GM20431 (cell line): ENCODE measurements at regions not wholly inside any gene's neighbourhood (a gene's known extent, or its start where the extent isn't known, plus 50 kb on each side); places are given as distances from the start of the nearest gene placed in this dataset.
"Not testable (repeated sequence)": the region's sequence is repeated elsewhere in the genome, so short reads cannot be mapped to it uniquely, and the experiment has no call there.

ENCODE experiments used
- in situ Hi-C: fragments of 300-500 bp; cut with MseI, MboI; formaldehyde crosslinking; loops from one replicate; pipeline ENCODE4 v1.15.0; 2020; ENCODE audit warnings: low sequenced_read_pairs; ENCODE audit not compliant: unreplicated experiment

DNA sequence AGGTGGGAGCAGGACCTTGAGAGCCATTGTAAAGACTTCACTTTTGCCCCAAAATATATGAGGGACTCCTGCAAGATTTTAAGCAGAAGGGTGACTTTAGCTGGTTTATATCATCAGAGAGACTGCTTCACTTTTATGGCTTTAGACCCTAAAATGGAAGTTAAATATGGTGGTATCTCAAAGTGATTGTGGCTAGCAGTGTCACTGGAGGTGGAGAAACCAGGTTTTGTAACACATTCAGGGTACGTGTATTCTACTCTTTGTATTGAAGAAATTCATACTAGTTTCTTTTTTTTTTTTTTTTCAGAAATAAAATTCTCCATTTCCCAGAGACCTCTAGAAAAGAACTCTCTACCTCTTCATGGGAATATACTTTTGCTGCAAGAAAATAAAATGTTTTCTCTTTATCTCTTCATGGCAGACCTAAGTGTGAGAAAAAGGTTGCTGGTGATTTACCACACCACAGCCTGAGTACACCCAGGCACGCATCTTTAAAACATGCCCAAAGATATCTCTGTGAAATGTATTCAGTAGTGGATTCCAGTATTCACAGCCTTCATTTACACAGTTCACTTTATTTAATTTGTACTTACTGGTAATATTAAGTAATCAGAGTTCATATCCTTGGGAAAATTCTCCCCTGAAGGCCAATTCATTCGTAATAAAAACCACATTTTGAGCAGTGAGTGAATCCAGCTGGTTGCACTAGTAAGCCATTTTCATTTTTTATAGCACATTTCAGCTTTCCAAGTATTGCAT is 74.3 kb upstream of the GUCY1A1 start:
- in situ Hi-C loops = no loop called here

DNA sequence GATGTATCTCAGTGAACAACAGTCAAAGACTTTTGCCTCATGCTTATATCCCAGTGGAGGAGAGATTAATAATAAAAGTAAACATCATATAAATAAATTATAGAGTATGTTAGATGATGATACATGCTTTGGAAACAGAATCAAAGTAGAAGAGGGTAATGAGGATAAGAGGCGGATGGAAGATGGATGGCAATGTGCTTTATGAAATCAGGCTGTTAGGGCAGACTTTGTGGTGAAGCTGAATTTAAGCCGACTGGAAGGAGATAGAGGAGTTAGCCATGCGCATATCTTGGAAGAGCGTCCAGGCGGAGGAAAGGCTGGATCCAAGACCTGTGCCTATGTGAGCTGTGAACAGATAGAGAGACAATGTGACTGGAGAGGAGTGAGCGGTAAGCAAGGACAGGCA is 74.9 kb upstream of the GUCY1A1 start:
- in situ Hi-C loops = no loop called here

DNA sequence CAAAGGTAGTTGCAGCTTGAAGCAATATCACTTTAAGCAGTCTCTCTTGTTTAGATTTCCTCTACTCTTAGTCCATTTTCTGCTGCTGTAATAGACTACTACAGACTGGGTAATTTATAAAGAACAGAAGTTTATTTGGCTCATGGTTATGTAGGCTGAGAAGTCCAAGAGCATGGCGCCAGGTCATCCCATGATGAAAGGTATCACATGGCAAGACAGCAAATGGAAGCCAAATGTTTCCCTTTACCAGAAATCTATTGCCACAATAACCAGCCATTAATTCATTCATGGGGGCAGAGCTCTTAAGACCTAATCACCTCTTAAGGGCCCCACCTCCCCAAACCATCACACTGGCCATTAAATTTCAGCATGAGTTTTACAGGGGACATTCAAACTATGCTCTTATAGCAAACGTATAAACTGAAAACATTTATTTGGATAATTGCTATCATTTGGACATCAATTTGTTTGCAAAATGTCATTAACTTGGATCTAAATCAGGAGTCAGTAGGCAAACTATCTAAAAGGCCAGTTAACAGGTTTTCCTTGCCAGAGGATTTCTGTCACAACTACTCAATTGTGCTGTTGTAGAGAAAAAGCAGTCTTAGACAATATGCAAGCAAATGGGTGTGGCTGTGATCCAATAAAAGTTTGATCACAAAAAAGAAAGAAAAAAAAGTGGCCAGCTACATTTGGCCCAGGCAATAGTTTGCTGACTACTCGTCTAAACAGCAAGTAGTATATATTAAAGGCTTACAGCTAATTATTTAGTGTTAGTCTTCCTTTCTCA is 75.7 kb upstream of the GUCY1A1 start:
- in situ Hi-C loops = no loop called here

DNA sequence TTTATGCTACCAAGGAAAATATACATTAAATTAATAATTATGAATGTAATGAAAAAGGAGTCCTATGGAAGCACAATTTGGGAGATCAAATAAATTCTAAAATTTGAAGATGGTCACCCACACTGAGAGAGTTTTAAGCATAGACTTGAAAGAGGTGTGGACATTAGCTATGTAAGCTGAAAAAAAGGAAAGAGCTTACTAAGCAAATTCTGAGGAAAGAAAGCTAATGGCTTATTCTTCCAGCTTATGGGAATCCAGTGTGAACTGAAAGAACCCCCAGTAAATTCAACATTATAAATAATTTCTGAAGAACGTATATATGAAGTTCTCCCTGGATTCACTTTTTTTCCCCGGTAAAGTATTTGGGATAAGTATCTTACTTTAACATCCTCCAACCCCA is 78.2 kb upstream of the GUCY1A1 start:
- in situ Hi-C loops = no loop called here

DNA sequence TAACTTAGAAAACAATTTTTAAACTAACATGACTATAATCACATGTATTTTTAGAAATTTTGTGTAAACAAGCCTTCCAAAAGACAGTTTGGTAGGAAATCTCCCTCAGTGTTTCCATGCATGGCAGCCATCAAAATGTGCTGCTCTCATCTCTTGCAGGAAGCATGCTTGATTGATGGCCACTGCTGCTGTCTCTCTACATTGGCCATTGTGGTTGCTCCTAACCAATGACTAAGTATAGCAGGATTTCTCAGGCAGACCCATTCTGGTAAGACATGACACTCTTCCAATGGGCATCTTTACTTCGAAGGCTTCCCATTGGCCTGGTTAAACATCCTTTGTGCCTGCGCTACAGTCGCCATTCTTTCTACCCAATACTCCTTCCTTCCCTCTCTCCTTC is 78.9 kb upstream of the GUCY1A1 start:
- in situ Hi-C loops = no loop called here

DNA sequence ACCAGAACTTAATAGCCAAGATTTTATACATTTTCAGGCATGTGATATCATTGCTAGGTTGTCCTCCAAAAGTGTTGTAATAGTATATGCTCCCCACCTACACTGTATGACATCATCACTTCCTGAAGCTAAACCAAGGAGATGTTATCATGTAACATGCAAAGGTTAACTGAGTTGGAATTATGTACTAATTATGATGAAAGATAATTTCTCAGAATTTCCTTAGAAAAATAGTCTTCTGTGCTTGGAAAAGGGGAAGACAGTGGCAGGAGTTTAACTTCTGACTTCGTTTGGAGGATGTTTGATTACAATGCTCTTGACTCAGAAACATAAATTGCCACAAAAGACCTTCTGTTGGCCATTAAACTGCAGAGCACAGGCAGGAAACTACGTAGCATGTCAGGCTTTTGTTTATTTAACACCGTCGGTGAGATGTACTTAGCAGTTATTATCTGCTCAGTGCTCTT is 83.6 kb upstream of the GUCY1A1 start:
- in situ Hi-C loops = no loop called here

DNA sequence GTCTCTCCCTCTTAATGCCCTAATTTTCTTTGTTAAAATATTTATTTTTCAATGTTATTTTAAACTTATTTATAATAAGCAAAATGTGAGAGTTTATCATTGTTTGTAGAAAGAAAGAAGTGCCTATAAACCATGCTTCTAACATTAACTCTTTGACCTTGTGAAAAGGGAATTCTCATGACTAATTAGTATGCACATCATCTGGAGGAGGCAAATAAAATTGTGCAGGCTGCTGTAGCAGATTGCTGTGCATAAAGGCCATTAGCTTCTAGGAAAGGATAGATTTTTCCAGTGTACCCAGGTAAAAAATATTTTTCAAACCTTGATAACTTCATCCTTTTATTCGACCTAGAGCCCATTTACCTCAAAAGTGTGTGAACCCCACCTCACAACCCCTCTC is 84.6 kb upstream of the GUCY1A1 start:
- in situ Hi-C loops = no loop called here

DNA sequence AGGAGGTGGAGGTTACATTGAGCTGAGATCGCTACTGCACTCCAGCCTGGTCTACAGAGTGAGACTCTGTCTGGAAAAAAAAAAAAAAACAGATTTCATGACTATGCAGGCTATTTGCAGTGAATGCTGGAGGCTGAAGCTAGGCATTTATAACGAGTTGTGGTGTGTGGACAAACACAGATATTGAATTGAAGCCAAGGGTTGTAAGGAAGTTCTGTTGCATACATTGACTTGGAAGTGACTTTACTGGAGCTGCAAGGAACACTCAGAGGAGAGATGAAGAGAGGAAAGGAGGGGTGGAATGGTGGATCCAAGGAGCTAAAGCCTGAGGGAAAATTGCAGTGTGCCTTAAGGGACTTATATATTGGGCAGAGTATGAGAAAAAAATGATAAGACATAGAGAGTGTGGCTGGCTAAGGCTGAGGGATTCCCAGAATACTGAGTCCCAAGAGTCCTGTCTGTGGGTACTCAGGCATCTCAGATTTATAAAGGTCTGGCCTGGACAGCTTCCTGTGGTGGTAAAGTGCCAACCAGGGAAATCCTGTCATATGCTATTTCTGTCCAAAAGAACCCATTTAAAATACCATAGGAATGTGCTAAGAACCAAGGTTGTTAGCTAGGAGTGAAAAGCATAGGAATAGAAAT is 87.8 kb upstream of the GUCY1A1 start:
- in situ Hi-C loops = no loop called here

DNA sequence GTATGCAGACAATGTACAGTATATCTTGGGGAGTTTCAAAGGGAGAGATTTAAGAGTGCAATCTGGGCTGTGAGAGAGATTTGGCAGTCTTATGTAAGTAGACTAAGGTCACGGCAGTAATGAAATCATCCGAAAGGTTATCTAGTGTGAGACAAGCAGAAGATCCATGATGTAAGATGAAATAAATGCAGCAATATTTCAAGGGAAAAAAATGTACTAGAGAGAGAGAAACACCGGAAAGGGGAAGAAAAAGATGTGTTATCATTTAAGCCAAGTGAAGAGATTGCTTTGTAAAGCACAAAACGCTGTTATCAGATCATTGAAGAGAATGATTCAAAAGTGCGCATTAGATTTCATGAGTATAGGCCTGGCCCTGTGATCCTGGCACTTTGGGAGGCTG is 88.4 kb upstream of the GUCY1A1 start:
- in situ Hi-C loops = no loop called here

DNA sequence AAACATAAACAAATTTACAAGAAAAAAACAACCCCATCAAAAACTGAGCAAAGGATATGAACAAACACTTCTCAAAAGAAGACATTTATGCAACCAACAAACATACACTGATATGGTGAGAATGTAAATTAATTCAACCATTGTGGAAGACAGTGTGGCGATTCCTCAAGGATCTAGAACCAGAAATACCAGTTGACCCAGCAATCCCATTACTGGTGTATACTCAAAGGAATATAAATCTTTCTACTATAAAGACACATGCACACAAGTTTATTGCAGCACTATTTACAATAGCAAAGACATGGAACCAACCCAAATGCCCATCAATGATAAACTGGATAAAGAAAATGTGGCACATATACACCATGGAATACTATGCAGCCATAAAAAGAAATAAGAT is 92.3 kb upstream of the GUCY1A1 start:
- in situ Hi-C loops = not testable (repeated sequence)

DNA sequence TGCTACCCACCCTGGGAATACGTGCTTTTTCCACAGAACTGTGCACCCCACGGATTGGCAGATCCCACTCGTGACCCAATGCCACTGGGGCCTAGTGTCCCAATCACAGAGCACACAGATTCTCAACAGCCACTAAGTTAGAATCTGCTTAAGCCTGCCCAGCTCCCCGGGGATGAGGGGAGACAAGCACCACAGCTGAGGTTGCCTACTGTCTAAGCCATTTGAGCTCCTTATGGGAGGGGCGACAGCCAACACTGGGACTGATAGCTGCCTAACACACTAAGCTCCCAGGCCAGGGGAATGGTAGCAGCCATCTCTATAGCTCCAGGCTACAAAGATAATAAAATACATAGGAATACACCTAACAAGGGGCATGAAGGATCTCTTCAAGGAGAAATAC is 93.5 kb upstream of the GUCY1A1 start:
- in situ Hi-C loops = no loop called here

DNA sequence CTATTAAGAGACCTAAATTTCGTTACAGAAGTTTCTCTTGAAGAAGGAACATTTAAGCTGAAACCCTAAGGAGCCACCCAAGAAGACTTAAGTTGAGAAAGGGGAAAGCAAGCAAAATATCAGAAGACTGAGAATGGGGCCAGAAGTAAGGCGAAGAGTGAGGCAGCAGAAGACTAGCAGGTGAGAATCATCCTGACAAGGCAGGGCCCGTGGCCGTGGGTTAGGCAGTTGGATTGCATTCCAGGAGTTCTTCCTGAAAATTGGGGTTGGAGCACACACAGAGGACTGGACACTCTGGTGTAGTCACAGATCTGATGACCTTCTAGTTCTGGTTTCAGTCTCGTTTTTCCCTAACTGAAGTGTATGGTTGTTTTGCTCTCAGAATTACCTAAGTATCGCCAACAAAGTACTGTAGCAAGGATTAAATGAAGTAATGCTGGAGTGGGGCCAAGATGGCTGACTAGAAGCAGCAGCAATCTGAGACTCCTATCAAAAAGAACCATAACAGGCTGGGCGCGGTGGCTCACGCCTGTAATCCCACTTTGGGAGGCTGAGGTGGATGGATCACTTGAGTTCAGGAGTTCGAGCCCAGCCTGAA is 94.4 kb upstream of the GUCY1A1 start:
- in situ Hi-C loops = no loop called here

DNA sequence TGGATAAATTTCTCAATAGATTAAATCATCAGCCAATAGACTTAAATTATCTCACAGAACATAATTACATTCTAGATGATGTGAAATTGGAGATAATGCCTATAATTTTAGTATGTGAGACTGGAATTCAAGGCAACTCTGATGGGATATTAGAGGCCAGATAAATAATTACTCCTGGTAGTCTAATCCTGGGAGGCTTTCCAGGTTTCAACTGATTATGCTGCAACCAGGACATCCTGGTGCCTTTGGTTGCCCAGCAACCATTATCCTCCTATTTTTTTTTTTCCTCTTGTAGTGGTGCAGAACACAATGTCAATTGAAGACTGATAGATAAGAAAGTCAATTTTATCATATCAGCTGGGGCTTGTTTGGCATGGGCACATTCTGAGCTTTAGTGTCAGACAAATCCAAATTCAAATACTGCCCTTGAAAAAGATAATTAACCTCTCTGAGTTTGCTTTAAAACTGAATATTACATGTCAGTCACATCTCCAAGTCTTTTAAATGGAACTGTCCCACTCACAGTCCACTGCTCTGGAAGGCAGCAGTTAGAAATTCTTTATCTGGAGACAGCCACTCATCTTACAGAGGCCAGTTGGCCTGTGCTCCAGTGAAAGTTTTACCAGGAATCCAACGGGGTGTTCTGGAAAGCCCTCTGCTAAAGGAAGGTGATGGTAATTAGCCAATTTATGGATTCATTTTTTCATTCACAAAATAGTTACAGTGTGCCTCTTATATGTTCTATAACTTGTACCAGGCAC is 95.3 kb upstream of the GUCY1A1 start:
- in situ Hi-C loops = no loop called here

DNA sequence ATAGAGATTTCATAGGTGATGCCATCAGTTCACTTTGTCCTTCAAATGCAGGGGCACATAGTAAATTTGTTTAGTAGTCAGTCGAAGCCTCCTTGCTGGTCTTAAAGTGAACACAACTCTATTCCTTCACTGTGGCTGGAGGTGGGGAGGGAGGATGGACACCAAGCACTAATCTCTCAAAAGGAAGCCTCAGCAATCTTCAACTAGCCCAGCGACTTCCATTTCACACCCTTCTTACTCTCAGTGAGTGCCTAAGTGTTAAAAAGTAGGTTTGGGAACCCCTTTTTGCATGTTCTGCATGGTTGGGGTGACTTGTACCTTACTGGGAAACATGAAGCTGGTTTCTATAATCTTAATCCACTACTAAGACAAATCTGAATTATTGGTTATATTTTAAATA is 96.0 kb upstream of the GUCY1A1 start:
- in situ Hi-C loops = no loop called here

DNA sequence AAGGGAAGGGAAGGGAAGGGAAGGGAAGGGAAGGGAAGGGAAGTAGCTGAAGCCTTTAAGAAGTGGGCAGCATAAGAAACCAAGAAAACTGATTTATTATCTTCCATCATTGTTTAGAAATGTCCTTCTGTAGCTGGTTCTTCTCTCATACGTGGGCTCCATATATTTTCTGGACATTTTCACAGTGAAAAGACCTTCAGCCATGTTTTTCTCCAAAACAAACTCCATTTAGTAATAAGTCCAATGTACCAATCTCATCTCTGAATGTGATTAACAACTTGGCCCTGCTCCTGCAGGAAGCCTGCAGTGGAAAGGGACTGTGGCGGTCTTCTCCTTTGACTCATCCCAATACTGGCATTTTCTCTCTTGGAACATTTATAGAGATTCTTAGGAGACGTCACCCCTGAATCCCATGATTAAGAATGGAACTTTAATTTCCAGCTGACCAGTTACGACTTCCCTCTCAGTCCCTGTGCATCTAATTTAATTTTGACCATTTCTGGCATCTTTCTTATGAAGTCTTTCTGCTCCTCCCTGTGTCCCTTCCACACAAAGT is 96.6 kb upstream of the GUCY1A1 start:
- in situ Hi-C loops = no loop called here

DNA sequence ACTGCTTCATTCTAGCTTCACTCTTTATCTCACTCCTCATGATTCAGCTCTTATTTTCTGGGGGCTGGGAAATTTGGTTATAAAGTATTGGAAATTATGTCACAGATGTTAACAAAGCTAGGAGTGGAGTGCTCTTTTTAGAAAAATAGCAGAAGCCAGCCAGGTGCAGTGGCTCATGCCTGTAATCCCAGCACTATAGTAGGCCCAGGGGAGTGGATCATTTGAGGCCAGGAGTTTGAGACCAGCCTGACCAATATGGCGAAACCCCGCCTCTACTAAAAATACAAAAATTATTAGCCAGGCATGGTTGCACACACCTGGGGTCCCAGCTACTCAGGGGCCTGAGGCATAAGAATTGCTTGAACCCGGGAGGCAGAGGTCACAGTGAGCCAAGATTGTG is 97.2 kb upstream of the GUCY1A1 start:
- in situ Hi-C loops = no loop called here

DNA sequence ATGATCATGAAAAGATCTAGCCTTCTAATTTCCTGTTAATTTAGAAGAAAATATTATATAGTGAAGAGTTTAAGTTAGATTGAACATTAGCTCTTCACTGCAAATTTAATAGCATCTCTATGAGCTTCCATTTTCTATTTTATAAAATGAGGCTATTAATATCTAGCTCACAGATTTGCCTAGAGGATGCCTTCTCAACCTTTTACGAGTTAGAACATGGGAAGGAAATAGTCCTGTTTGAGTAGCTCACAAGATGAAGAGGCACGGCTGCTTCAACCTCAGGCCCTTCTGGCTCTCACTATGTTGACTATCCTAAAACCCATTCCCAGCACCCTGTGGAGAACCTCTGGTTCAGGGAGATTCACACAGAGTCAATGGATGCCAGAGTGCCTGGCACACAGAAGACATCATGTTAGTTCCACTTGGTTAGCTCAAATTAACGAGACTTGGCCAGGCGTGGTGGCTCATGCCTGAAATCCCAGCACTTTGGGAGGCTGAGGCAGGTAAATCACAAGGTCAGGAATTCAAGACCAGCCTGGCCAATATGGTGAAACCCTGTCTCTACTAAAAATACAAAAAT is 97.9 kb upstream of the GUCY1A1 start:
- in situ Hi-C loops = no loop called here

DNA sequence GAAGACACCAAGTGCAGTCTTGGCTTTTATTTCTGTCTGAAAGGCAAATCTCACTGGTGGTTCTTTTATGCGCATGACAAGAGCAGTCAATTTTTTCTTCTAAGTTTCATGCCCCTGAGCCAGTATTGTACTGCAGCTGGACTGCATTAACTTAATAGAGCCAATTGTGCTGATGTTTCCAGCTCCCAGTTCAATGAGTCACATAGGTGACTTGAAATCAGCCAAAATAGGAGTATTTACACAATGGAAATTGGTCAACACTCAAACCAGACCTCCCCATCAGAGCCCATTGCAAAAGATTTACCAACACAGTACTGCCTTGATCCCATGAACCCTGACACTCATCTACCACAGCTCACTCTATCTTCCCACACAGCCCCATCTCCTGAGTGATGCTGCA is 100.3 kb upstream of the GUCY1A1 start:
- in situ Hi-C loops = no loop called here

DNA sequence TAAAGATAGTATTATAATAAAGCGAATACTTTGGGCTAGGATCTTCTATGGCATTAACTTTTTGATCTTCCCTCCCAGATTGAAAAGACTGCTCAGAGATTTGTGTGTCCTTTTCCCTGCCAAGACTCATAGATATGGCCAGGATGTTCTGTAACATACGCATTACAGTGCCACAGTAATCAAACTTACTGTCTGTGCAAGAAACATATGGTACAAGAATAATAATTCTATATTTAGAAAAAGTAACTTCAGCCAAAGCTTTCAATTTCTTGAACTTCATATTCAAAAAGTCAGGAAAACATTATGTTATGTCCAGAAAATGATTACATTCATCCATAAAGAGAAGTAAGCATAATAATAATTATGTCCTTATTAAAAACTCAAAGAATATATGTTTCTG is 100.9 kb upstream of the GUCY1A1 start:
- in situ Hi-C loops = no loop called here
